Anterior cingulate cortex (tissue), 58 donors: ENCODE measurements at regions not wholly inside any gene's neighbourhood (a gene's known extent, or its start where the extent isn't known, plus 50 kb on each side); places are given as distances from the start of the nearest gene placed in this dataset.
"Not testable (repeated sequence)": the region's sequence is repeated elsewhere in the genome, so short reads cannot be mapped to it uniquely, and the experiment has no call there.

ENCODE experiments used
- DNase-seq, 58 donors: peaks; one replicate each; lab custom pipeline; 2025; lab: John Stamatoyannopoulos, UW

- peak in 7 of 58 donors; percentile 10 to 59 (median 31) for DNase-seq
These were observed 159.2 kb downstream of the LAT start for GRCh38 chr16:29143739-29144668.

- DNase-seq, result not testable (repeated sequence)
These were observed 157.7 kb downstream of the LAT start for GRCh38 chr16:29142506-29142905.

- no peak for DNase-seq
These were observed 156.9 kb downstream of the LAT start for GRCh38 chr16:29141586-29142324.

GRCh38 chr16:29141121-29141520 is 156.3 kb downstream of the LAT start:
- DNase-seq, result not testable (repeated sequence)

- DNase-seq, result not testable (repeated sequence)
These were observed 155.3 kb downstream of the LAT start for GRCh38 chr16:29139901-29140855.

GRCh38 chr16:29139261-29139802 is 154.5 kb downstream of the LAT start:
- no peak for DNase-seq

- not testable (repeated sequence) for DNase-seq
These were observed 153.8 kb downstream of the LAT start for GRCh38 chr16:29138698-29139097.

- DNase-seq, result not testable (repeated sequence)
These were observed 153.2 kb downstream of the LAT start for GRCh38 chr16:29137894-29138662.

- DNase-seq, result not testable (repeated sequence)
These were observed 152.6 kb downstream of the LAT start for GRCh38 chr16:29137461-29137860.

GRCh38 chr16:29136916-29137315 is 152.1 kb downstream of the LAT start:
- DNase-seq, result not testable (repeated sequence)

GRCh38 chr16:29136046-29136696 is 151.3 kb downstream of the LAT start:
- not testable (repeated sequence) for DNase-seq

- DNase-seq, result not testable (repeated sequence)
These were observed 150.2 kb downstream of the LAT start for GRCh38 chr16:29135098-29135497.

GRCh38 chr16:29133681-29134430 is 149.0 kb downstream of the LAT start:
- not testable (repeated sequence) for DNase-seq

- DNase-seq, result not testable (repeated sequence)
These were observed 148.0 kb downstream of the LAT start for GRCh38 chr16:29132869-29133268.

GRCh38 chr16:29132444-29132843 is 147.6 kb downstream of the LAT start:
- not testable (repeated sequence) for DNase-seq

GRCh38 chr16:29130901-29131851 is 146.3 kb downstream of the LAT start:
- DNase-seq, result peak in 7 of 58 donors; percentile 9 to 39 (median 15)
